Right atrium auricular region (tissue), 2 donors: ENCODE measurements at regions not wholly inside any gene's neighbourhood (a gene's known extent, or its start where the extent isn't known, plus 50 kb on each side); places are given as distances from the start of the nearest gene placed in this dataset.

Source experiments
- DNase-seq: peaks from one replicate; pipeline ENCODE4 v3.0.0-alpha.2; 2019; ENCODE audit warnings: low spot score
- H3K27ac ChIP-seq, 2 donors: fragments of 200-600 bp; sonication (generic); 1 replicate in 1 of 2; 2 replicates in 1 of 2; pipeline ENCODE4 v1.5.1; 2016 to 2019
- H3K27me3 ChIP-seq, 2 donors: fragments of 200-600 bp; sonication (generic); one replicate each; pipeline versions ENCODE4 v1.5.1 to v1.6.0; 2017 to 2019
- H3K36me3 ChIP-seq: fragments of 200-600 bp; sonication (generic); one replicate; pipeline ENCODE4 v1.5.1; 2016
- H3K4me1 ChIP-seq, 2 donors: fragments of 200-600 bp; sonication (generic); one replicate each; pipeline versions ENCODE4 v1.5.1 to v1.6.0; 2017 to 2019
- H3K4me3 ChIP-seq, 2 donors: fragments of 200-600 bp; sonication (generic); 1 replicate in 1 of 2; 2 replicates in 1 of 2; pipeline ENCODE4 v1.5.1; 2017 to 2019; ENCODE audit warnings: mild to moderate bottlenecking in 1 of 2, moderate library complexity in 1 of 2
- H3K9me3 ChIP-seq, 2 donors: fragments of 200-600 bp; sonication (generic); one replicate each; pipeline ENCODE4 v1.5.1; 2019
- CTCF ChIP-seq, 2 donors: fragments of 200-600 bp; sonication (generic); IDR thresholded peaks; one replicate each; pipeline ENCODE4 v1.5.1; 2019; ENCODE audit warnings: antibody characterized with exemption in 2 of 2

DNA sequence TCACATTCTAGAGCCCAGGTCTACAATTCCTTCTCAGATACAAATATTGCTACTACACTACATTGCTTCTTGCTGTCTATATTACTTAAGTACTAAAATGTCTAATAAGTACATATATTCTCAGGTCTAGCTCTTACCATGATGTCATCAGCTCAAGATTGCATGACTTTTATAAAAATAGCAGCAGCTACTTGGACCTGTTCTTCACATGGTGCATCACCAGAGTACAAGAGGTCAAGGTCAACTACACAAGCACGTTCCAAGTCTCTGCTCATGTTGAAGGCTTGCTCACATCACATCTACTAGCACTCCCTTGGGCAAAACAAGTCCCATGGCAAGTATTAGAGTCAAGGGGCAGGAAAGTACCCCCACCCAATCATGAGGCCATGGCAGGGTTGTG is 465.6 kb downstream of the MED13L start:
- DNase-seq, result no peak
- Histone ChIP-seq H3K27me3 (no peaks in the 10 kb centered on the region), H3K36me3 (no peaks in the 10 kb centered on the region), H3K9me3 (peaks cover 0 to 10% of the 10 kb centered on the region in 2 donors), H3K4me1 (no peaks in the 10 kb centered on the region), H3K4me3 (no peak overlapping the region), H3K27ac (no peak overlapping the region)
- TF ChIP-seq CTCF (IDR thresholded peaks at IDR 0.05), result no peak

GRCh38 chr12:115811045-115811444 is 466.4 kb downstream of the MED13L start:
- TF ChIP-seq CTCF (IDR thresholded peaks at IDR 0.05), result no peak
- no peak overlapping the region for H3K27ac ChIP-seq
- no peaks in the 10 kb centered on the region for H3K36me3 ChIP-seq
- no peaks in the 10 kb centered on the region for H3K4me1 ChIP-seq
- H3K27me3 ChIP-seq, result no peaks in the 10 kb centered on the region
- DNase-seq, result no peak
- peaks cover 0 to 10% of the 10 kb centered on the region in 2 donors for H3K9me3 ChIP-seq
- H3K4me3 ChIP-seq, result no peak overlapping the region

GRCh38 chr12:115810122-115810901 is 467.2 kb downstream of the MED13L start:
- no peak for TF ChIP-seq CTCF (IDR thresholded peaks at IDR 0.05)
- H3K27ac ChIP-seq, result no peak overlapping the region
- peaks cover 0 to 10% of the 10 kb centered on the region in 2 donors for H3K9me3 ChIP-seq
- no peak overlapping the region for H3K4me3 ChIP-seq
- no peaks in the 10 kb centered on the region for H3K27me3 ChIP-seq
- no peak for DNase-seq
- no peaks in the 10 kb centered on the region for H3K4me1 ChIP-seq
- H3K36me3 ChIP-seq, result no peaks in the 10 kb centered on the region

DNA sequence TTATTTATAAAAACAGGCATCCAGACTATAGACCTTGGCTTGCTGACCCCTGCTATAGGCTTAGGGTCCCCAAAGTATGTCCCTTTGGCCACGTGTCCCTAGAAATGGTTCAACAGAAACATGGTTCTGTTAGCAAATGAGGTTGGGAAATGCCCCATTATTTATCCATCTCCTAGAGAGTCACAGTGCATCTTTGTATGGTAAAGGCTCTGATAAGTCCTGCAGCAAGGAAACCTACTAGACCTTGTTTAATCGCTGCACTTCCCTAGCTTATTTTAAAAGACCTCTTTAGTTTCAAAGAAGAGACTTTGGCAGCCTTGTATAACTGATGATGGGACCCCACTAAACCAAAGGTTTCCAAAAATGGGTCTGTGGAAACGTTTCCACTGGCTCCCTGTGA is 471.5 kb downstream of the MED13L start:
- no peak overlapping the region for H3K27ac ChIP-seq
- no peak for DNase-seq
- H3K27me3 ChIP-seq, result no peaks in the 10 kb centered on the region
- no peak for TF ChIP-seq CTCF (IDR thresholded peaks at IDR 0.05)
- H3K36me3 ChIP-seq, result no peaks in the 10 kb centered on the region
- no peak overlapping the region for H3K4me3 ChIP-seq
- H3K9me3 ChIP-seq, result no peaks in the 10 kb centered on the region
- H3K4me1 ChIP-seq, result no peaks in the 10 kb centered on the region

GRCh38 chr12:115802767-115803166 is 474.7 kb downstream of the MED13L start:
- H3K27me3 ChIP-seq, result no peaks in the 10 kb centered on the region
- H3K27ac ChIP-seq, result no peak overlapping the region
- H3K4me1 ChIP-seq, result no peaks in the 10 kb centered on the region
- no peak overlapping the region for H3K4me3 ChIP-seq
- TF ChIP-seq CTCF (IDR thresholded peaks at IDR 0.05), result no peak
- no peak for DNase-seq
- H3K36me3 ChIP-seq, result no peaks in the 10 kb centered on the region
- no peaks in the 10 kb centered on the region for H3K9me3 ChIP-seq

- Histone ChIP-seq H3K4me1 (no peaks in the 10 kb centered on the region), H3K27me3 (no peaks in the 10 kb centered on the region), H3K36me3 (no peaks in the 10 kb centered on the region), H3K4me3 (no peak overlapping the region), H3K9me3 (no peaks in the 10 kb centered on the region), H3K27ac (no peak overlapping the region)
- TF ChIP-seq CTCF (IDR thresholded peaks at IDR 0.05), result no peak
- DNase-seq, result no peak
Observed at GRCh38 chr12:115801871-115802270, 475.6 kb downstream of the MED13L start.
